ENCODE measurements at regions not wholly inside any gene's neighbourhood (a gene's known extent, or its start where the extent isn't known, plus 50 kb on each side); places are given as distances from the start of the nearest gene placed in this dataset.

GRCh38 chr10:59085054-59085453, 91.4 kb upstream of the PHYHIPL start:
- no peaks in the 10 kb centered on the region for H3K9me3 ChIP-seq (ENCODE audit: control insufficient read depth, insufficient read depth, low read length)

GRCh38 chr10:59085711-59086502, 90.5 kb upstream of the PHYHIPL start:
- H3K4me1 ChIP-seq (ENCODE audit: control insufficient read depth, insufficient read depth, low read length) = no peaks in the 10 kb centered on the region
- no peak overlapping the region for H3K4me3 ChIP-seq (ENCODE audit: low read depth, low read length)
- no peaks in the 10 kb centered on the region for H3K9me3 ChIP-seq (ENCODE audit: control insufficient read depth, insufficient read depth, low read length)
- no peak overlapping the region for H3K9ac ChIP-seq (ENCODE audit: low read depth, low read length)
- no peaks in the 10 kb centered on the region for H3K36me3 ChIP-seq (ENCODE audit: control insufficient read depth, insufficient read depth, low read length)
- H3K27me3 ChIP-seq (ENCODE audit: control insufficient read depth, insufficient read depth, low read length) = no peaks in the 10 kb centered on the region

More at GRCh38 chr10:59085054-59085453, 91.4 kb upstream of the PHYHIPL start:
- Histone ChIP-seq H3K4me3 (ENCODE audit: low read depth, low read length) (no peak overlapping the region), H3K9ac (ENCODE audit: low read depth, low read length) (no peak overlapping the region), H3K27me3 (ENCODE audit: control insufficient read depth, insufficient read depth, low read length) (no peaks in the 10 kb centered on the region), H3K4me1 (ENCODE audit: control insufficient read depth, insufficient read depth, low read length) (no peaks in the 10 kb centered on the region), H3K36me3 (ENCODE audit: control insufficient read depth, insufficient read depth, low read length) (no peaks in the 10 kb centered on the region)

GRCh38 chr10:59087486-59087885, 89.0 kb upstream of the PHYHIPL start:
- H3K36me3 ChIP-seq (ENCODE audit: control insufficient read depth, insufficient read depth, low read length) = no peaks in the 10 kb centered on the region
- no peak overlapping the region for H3K9ac ChIP-seq (ENCODE audit: low read depth, low read length)
- H3K4me1 ChIP-seq (ENCODE audit: control insufficient read depth, insufficient read depth, low read length) = no peaks in the 10 kb centered on the region
- H3K9me3 ChIP-seq (ENCODE audit: control insufficient read depth, insufficient read depth, low read length) = no peaks in the 10 kb centered on the region
- no peak overlapping the region for H3K4me3 ChIP-seq (ENCODE audit: low read depth, low read length)
- H3K27me3 ChIP-seq (ENCODE audit: control insufficient read depth, insufficient read depth, low read length) = no peaks in the 10 kb centered on the region

GRCh38 chr10:59088912-59089573, 87.4 kb upstream of the PHYHIPL start:
- no peak overlapping the region for H3K4me3 ChIP-seq (ENCODE audit: low read depth, low read length)
- H3K4me1 ChIP-seq (ENCODE audit: control insufficient read depth, insufficient read depth, low read length) = no peaks in the 10 kb centered on the region
- H3K9ac ChIP-seq (ENCODE audit: low read depth, low read length) = no peak overlapping the region
- H3K9me3 ChIP-seq (ENCODE audit: control insufficient read depth, insufficient read depth, low read length) = no peaks in the 10 kb centered on the region
- no peaks in the 10 kb centered on the region for H3K36me3 ChIP-seq (ENCODE audit: control insufficient read depth, insufficient read depth, low read length)
- no peaks in the 10 kb centered on the region for H3K27me3 ChIP-seq (ENCODE audit: control insufficient read depth, insufficient read depth, low read length)

GRCh38 chr10:59090817-59091622, 85.4 kb upstream of the PHYHIPL start:
- H3K36me3 ChIP-seq (ENCODE audit: control insufficient read depth, insufficient read depth, low read length) = no peaks in the 10 kb centered on the region

GRCh38 chr10:59093461-59093860, 83.0 kb upstream of the PHYHIPL start:
- Histone ChIP-seq H3K36me3 (ENCODE audit: control insufficient read depth, insufficient read depth, low read length) (no peaks in the 10 kb centered on the region), H3K9me3 (ENCODE audit: control insufficient read depth, insufficient read depth, low read length) (no peaks in the 10 kb centered on the region), H3K4me3 (ENCODE audit: low read depth, low read length) (no peak overlapping the region), H3K4me1 (ENCODE audit: control insufficient read depth, insufficient read depth, low read length) (no peaks in the 10 kb centered on the region), H3K9ac (ENCODE audit: low read depth, low read length) (no peak overlapping the region), H3K27me3 (ENCODE audit: control insufficient read depth, insufficient read depth, low read length) (no peaks in the 10 kb centered on the region)

More at GRCh38 chr10:59090817-59091622, 85.4 kb upstream of the PHYHIPL start:
- no peaks in the 10 kb centered on the region for H3K27me3 ChIP-seq (ENCODE audit: control insufficient read depth, insufficient read depth, low read length)
- no peaks in the 10 kb centered on the region for H3K4me1 ChIP-seq (ENCODE audit: control insufficient read depth, insufficient read depth, low read length)
- H3K9me3 ChIP-seq (ENCODE audit: control insufficient read depth, insufficient read depth, low read length) = no peaks in the 10 kb centered on the region
- H3K4me3 ChIP-seq (ENCODE audit: low read depth, low read length) = no peak overlapping the region
- no peak overlapping the region for H3K9ac ChIP-seq (ENCODE audit: low read depth, low read length)

GRCh38 chr10:59096631-59097030, 79.8 kb upstream of the PHYHIPL start:
- Histone ChIP-seq H3K4me3 (ENCODE audit: low read depth, low read length) (no peak overlapping the region), H3K9ac (ENCODE audit: low read depth, low read length) (no peak overlapping the region), H3K4me1 (ENCODE audit: control insufficient read depth, insufficient read depth, low read length) (no peaks in the 10 kb centered on the region), H3K36me3 (ENCODE audit: control insufficient read depth, insufficient read depth, low read length) (no peaks in the 10 kb centered on the region), H3K27me3 (ENCODE audit: control insufficient read depth, insufficient read depth, low read length) (no peaks in the 10 kb centered on the region), H3K9me3 (ENCODE audit: control insufficient read depth, insufficient read depth, low read length) (no peaks in the 10 kb centered on the region)

- Histone ChIP-seq H3K9me3 (ENCODE audit: control insufficient read depth, insufficient read depth, low read length) (no peaks in the 10 kb centered on the region), H3K27me3 (ENCODE audit: control insufficient read depth, insufficient read depth, low read length) (no peaks in the 10 kb centered on the region), H3K4me3 (ENCODE audit: low read depth, low read length) (no peak overlapping the region), H3K9ac (ENCODE audit: low read depth, low read length) (no peak overlapping the region), H3K36me3 (ENCODE audit: control insufficient read depth, insufficient read depth, low read length) (no peaks in the 10 kb centered on the region), H3K4me1 (ENCODE audit: control insufficient read depth, insufficient read depth, low read length) (no peaks in the 10 kb centered on the region)
Measured at GRCh38 chr10:59098387-59098786, 78.1 kb upstream of the PHYHIPL start.

GRCh38 chr10:59098831-59099452, 77.5 kb upstream of the PHYHIPL start:
- Histone ChIP-seq H3K9ac (ENCODE audit: low read depth, low read length) (no peak overlapping the region), H3K9me3 (ENCODE audit: control insufficient read depth, insufficient read depth, low read length) (no peaks in the 10 kb centered on the region), H3K36me3 (ENCODE audit: control insufficient read depth, insufficient read depth, low read length) (no peaks in the 10 kb centered on the region), H3K27me3 (ENCODE audit: control insufficient read depth, insufficient read depth, low read length) (no peaks in the 10 kb centered on the region), H3K4me3 (ENCODE audit: low read depth, low read length) (no peak overlapping the region), H3K4me1 (ENCODE audit: control insufficient read depth, insufficient read depth, low read length) (no peaks in the 10 kb centered on the region)

- H3K27me3 ChIP-seq (ENCODE audit: control insufficient read depth, insufficient read depth, low read length) = no peaks in the 10 kb centered on the region
- H3K4me3 ChIP-seq (ENCODE audit: low read depth, low read length) = no peak overlapping the region
- no peaks in the 10 kb centered on the region for H3K36me3 ChIP-seq (ENCODE audit: control insufficient read depth, insufficient read depth, low read length)
- no peaks in the 10 kb centered on the region for H3K9me3 ChIP-seq (ENCODE audit: control insufficient read depth, insufficient read depth, low read length)
- no peaks in the 10 kb centered on the region for H3K4me1 ChIP-seq (ENCODE audit: control insufficient read depth, insufficient read depth, low read length)
- no peak overlapping the region for H3K9ac ChIP-seq (ENCODE audit: low read depth, low read length)
Measured at GRCh38 chr10:59099481-59099880, 77.0 kb upstream of the PHYHIPL start.

GRCh38 chr10:59102394-59102793, 74.0 kb upstream of the PHYHIPL start:
- H3K36me3 ChIP-seq (ENCODE audit: control insufficient read depth, insufficient read depth, low read length) = no peaks in the 10 kb centered on the region
- H3K4me1 ChIP-seq (ENCODE audit: control insufficient read depth, insufficient read depth, low read length) = no peaks in the 10 kb centered on the region
- no peaks in the 10 kb centered on the region for H3K27me3 ChIP-seq (ENCODE audit: control insufficient read depth, insufficient read depth, low read length)
- no peak overlapping the region for H3K9ac ChIP-seq (ENCODE audit: low read depth, low read length)
- H3K4me3 ChIP-seq (ENCODE audit: low read depth, low read length) = no peak overlapping the region
- no peaks in the 10 kb centered on the region for H3K9me3 ChIP-seq (ENCODE audit: control insufficient read depth, insufficient read depth, low read length)
